ENCODE measurements at regions not wholly inside any gene's neighbourhood (a gene's known extent, or its start where the extent isn't known, plus 50 kb on each side); places are given as distances from the start of the nearest gene placed in this dataset.

DNA sequence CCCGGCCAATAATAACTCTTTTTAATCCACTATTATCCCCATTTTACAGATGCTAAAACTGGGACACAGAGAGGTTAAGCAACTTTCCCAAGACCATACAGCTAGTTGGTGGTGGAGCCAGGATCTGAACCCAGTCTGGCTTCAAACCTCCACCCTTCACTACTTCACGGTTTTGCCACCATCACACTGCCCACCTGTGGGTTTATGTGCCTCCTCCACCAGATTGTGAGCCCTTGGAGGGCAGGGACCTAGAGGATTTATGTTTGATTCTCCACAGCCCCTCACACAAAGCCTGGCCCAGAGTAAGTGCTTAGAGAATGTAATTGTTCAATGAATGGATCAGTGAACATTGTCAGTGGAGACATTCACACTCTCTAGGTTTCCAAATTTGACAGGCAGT, 153.4 kb upstream of the MYCN start:
- no peak for TF ChIP-seq EZH2 (IDR thresholded peaks at IDR 0.05; ENCODE audit: low read length, missing control alignments)
- TF ChIP-seq, protein P1, sequence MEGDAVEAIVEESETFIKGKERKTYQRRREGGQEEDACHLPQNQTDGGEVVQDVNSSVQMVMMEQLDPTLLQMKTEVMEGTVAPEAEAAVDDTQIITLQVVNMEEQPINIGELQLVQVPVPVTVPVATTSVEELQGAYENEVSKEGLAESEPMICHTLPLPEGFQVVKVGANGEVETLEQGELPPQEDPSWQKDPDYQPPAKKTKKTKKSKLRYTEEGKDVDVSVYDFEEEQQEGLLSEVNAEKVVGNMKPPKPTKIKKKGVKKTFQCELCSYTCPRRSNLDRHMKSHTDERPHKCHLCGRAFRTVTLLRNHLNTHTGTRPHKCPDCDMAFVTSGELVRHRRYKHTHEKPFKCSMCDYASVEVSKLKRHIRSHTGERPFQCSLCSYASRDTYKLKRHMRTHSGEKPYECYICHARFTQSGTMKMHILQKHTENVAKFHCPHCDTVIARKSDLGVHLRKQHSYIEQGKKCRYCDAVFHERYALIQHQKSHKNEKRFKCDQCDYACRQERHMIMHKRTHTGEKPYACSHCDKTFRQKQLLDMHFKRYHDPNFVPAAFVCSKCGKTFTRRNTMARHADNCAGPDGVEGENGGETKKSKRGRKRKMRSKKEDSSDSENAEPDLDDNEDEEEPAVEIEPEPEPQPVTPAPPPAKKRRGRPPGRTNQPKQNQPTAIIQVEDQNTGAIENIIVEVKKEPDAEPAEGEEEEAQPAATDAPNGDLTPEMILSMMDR (conservative IDR thresholded peaks at IDR 0.05 in 1 of 2, IDR thresholded peaks at IDR 0.05 in 1 of 2; ENCODE audit: low read depth in 1 of 2, low read length in 2 of 2) = no peak
- Histone ChIP-seq H3K9ac (ENCODE audit: insufficient read depth, low read length) (no peak overlapping the region), H3K36me3 (ENCODE audit: control insufficient read depth, insufficient read depth, low read length) (no peaks in the 10 kb centered on the region), H2AFZ (ENCODE audit: low read length) (no peak overlapping the region), H3K27me3 (ENCODE audit: control insufficient read depth, insufficient read depth, low read length) (no peaks in the 10 kb centered on the region), H3K9me3 (ENCODE audit: control insufficient read depth, insufficient read depth, low read depth, low read length) (no peaks in the 10 kb centered on the region), H3K4me1 (ENCODE audit: control insufficient read depth, extremely low read depth, insufficient read depth, low read length) (no peaks in the 10 kb centered on the region), H3K4me2 (ENCODE audit: extremely low read depth, insufficient read depth, low read length) (no peak overlapping the region), H3K27ac (ENCODE audit: insufficient read depth, low read length) (no peak overlapping the region), H3K79me2 (ENCODE audit: control insufficient read depth, insufficient read depth, low read length) (no peaks in the 10 kb centered on the region), H3K4me3 (replicated peaks in 1 of 4; ENCODE audit: control extremely low read depth in 1 of 4, insufficient read depth in 1 of 4, low read depth in 3 of 4, low read length in 4 of 4) (no peak overlapping the region), H4K20me1 (ENCODE audit: control insufficient read depth, extremely low read depth, insufficient read depth, low read length) (no peaks in the 10 kb centered on the region)
- DNase-seq (ENCODE audit: low read depth in 2 of 2) = no peak

DNA sequence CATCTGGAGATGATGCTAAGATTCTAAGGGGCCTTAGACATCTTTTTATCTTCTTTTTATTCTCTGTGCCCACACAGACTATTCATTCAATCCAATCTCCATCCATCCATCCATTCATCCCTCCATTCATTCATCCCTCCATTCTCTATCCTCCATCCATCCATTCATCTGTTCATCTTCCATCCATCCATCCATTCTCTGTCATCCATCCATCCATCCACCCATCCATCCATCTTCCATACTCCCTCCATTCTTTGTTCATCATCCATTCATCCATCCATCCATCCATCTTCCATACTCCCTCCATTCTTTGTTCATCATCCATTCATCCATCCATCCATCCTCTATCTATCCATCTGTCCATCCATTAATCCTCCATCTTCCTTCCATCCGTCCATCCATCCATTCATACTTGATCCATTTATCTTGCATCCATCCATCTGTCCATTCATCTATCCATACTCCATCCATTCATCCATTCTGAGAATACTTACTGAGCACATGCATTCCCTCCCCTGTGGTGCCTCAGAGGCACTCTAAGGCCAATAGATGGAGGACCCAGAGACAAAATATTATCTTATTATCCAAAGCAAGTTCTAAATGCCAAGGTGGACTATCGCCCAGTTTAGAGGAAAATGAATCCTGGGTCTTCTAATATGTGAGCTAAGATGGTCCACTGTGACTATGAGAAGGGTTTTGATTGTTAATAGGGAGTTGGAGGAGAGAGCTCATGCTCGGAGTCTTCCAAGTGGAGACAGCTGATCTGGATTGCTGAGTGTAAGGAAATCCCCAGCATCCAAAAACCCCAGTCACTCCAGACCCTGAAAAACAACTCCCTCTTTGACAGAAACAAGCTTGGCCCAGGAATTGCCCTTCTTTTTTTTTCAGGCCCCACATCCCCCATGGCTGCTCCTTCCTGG, 152.6 kb upstream of the MYCN start:
- Histone ChIP-seq H2AFZ (ENCODE audit: low read length) (no peak overlapping the region), H4K20me1 (ENCODE audit: control insufficient read depth, extremely low read depth, insufficient read depth, low read length) (no peaks in the 10 kb centered on the region), H3K27me3 (ENCODE audit: control insufficient read depth, insufficient read depth, low read length) (no peaks in the 10 kb centered on the region), H3K27ac (ENCODE audit: insufficient read depth, low read length) (no peak overlapping the region), H3K4me1 (ENCODE audit: control insufficient read depth, extremely low read depth, insufficient read depth, low read length) (no peaks in the 10 kb centered on the region), H3K9me3 (ENCODE audit: control insufficient read depth, insufficient read depth, low read depth, low read length) (no peaks in the 10 kb centered on the region), H3K4me3 (replicated peaks in 1 of 4; ENCODE audit: control extremely low read depth in 1 of 4, insufficient read depth in 1 of 4, low read depth in 3 of 4, low read length in 4 of 4) (no peak overlapping the region), H3K9ac (ENCODE audit: insufficient read depth, low read length) (no peak overlapping the region), H3K36me3 (ENCODE audit: control insufficient read depth, insufficient read depth, low read length) (no peaks in the 10 kb centered on the region), H3K79me2 (ENCODE audit: control insufficient read depth, insufficient read depth, low read length) (no peaks in the 10 kb centered on the region), H3K4me2 (ENCODE audit: extremely low read depth, insufficient read depth, low read length) (no peak overlapping the region)
- DNase-seq (ENCODE audit: low read depth in 2 of 2) = no peak
- TF ChIP-seq, protein P1 (conservative IDR thresholded peaks at IDR 0.05 in 1 of 2, IDR thresholded peaks at IDR 0.05 in 1 of 2; ENCODE audit: low read depth in 1 of 2, low read length in 2 of 2) = no peak
- TF ChIP-seq EZH2 (IDR thresholded peaks at IDR 0.05; ENCODE audit: low read length, missing control alignments) = no peak

DNA sequence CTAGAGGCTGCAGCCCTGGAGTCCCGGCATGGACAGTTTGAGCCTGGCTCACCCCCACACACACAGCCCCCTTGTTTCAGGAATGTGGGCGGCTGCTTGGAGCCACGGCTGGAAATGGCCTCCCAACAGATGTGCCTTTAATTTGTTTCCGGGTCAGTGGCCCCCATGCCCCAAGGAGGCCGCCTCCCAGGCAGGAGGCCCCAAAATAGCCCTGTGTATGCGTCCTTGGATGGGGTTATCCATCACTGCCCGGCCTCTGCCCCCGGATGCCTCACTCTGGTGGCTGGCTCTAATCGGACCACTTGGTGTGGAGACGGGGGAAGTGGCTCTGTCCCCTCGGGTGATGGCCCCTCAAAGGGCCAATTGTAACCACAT, 151.9 kb upstream of the MYCN start:
- Histone ChIP-seq H3K9me3 (ENCODE audit: control insufficient read depth, insufficient read depth, low read depth, low read length) (no peaks in the 10 kb centered on the region), H3K9ac (ENCODE audit: insufficient read depth, low read length) (no peak overlapping the region), H3K27ac (ENCODE audit: insufficient read depth, low read length) (no peak overlapping the region), H3K27me3 (ENCODE audit: control insufficient read depth, insufficient read depth, low read length) (no peaks in the 10 kb centered on the region), H3K36me3 (ENCODE audit: control insufficient read depth, insufficient read depth, low read length) (no peaks in the 10 kb centered on the region), H3K4me2 (ENCODE audit: extremely low read depth, insufficient read depth, low read length) (no peak overlapping the region), H3K4me1 (ENCODE audit: control insufficient read depth, extremely low read depth, insufficient read depth, low read length) (no peaks in the 10 kb centered on the region), H2AFZ (ENCODE audit: low read length) (no peak overlapping the region), H3K79me2 (ENCODE audit: control insufficient read depth, insufficient read depth, low read length) (no peaks in the 10 kb centered on the region), H3K4me3 (replicated peaks in 1 of 4; ENCODE audit: control extremely low read depth in 1 of 4, insufficient read depth in 1 of 4, low read depth in 3 of 4, low read length in 4 of 4) (no peak overlapping the region), H4K20me1 (ENCODE audit: control insufficient read depth, extremely low read depth, insufficient read depth, low read length) (no peaks in the 10 kb centered on the region)
- no peak for TF ChIP-seq EZH2 (IDR thresholded peaks at IDR 0.05; ENCODE audit: low read length, missing control alignments)
- TF ChIP-seq, protein P1 (conservative IDR thresholded peaks at IDR 0.05 in 1 of 2, IDR thresholded peaks at IDR 0.05 in 1 of 2; ENCODE audit: low read depth in 1 of 2, low read length in 2 of 2) = no peak
- DNase-seq (ENCODE audit: low read depth in 2 of 2) = no peak
